AG04449 (cell line): ENCODE measurements at regions not wholly inside any gene's neighbourhood (a gene's known extent, or its start where the extent isn't known, plus 50 kb on each side); places are given as distances from the start of the nearest gene placed in this dataset.

ENCODE experiments used
- CTCF ChIA-PET: fragments of 350-600 bp; formaldehyde crosslinking; extraction: SDS; loops from one replicate; lab custom pipeline; 2021; ENCODE audit warnings: antibody characterized with exemption; lab: Yijun Ruan, JAX
- POLR2A ChIA-PET: fragments of 400-600, 350-600 bp; formaldehyde crosslinking; extraction: SDS; loops from one replicate; lab custom pipeline; 2020; ENCODE audit warnings: antibody characterized with exemption, inconsistent platforms; lab: Yijun Ruan, JAX
- DNase-seq: peaks from one replicate; pipeline ENCODE4 v3.0.0-alpha.2; 2010; ENCODE audit warnings: low read depth, low spot score
- H3K4me3 ChIP-seq: 2 replicates; pipeline ENCODE4 v1.5.1; 2011; ENCODE audit warnings: low read depth, mild to moderate bottlenecking, control low read depth, low read length
- TF ChIP-seq, protein P1 (sequence below): IDR thresholded peaks from one replicate; pipeline ENCODE4 v1.5.1; 2011; ENCODE audit warnings: mild to moderate bottlenecking, moderate library complexity, low read length, control low read depth, inconsistent platforms; ENCODE audit not compliant: insufficient read depth; ENCODE audit errors: missing control alignments

DNA sequence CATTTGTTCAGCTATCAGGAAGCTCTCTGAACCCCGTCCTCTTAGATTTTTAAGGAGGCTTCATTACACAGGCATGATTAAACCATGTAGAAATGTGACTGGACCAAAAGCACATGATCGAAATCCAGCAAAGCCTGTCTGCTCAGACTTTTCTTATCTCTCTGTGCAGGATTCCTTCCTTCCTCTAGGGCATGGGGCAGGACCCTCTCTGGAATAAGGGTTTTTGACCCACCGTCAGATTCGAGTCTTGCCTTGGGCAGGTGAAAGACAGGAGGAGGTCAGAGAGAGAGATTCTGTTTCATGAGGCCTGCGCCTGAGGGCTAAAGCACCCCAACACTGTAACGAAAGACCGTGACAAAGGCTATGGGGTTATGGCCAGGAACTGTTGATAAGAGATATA lies 136.8 kb downstream of the RHOU start:
- no peak overlapping the region for H3K4me3 ChIP-seq
- CTCF ChIA-PET, result no interaction called here
- POLR2A ChIA-PET, result no interaction called here
- DNase-seq, result no peak
- TF ChIP-seq, protein P1, sequence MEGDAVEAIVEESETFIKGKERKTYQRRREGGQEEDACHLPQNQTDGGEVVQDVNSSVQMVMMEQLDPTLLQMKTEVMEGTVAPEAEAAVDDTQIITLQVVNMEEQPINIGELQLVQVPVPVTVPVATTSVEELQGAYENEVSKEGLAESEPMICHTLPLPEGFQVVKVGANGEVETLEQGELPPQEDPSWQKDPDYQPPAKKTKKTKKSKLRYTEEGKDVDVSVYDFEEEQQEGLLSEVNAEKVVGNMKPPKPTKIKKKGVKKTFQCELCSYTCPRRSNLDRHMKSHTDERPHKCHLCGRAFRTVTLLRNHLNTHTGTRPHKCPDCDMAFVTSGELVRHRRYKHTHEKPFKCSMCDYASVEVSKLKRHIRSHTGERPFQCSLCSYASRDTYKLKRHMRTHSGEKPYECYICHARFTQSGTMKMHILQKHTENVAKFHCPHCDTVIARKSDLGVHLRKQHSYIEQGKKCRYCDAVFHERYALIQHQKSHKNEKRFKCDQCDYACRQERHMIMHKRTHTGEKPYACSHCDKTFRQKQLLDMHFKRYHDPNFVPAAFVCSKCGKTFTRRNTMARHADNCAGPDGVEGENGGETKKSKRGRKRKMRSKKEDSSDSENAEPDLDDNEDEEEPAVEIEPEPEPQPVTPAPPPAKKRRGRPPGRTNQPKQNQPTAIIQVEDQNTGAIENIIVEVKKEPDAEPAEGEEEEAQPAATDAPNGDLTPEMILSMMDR, result no peak

DNA sequence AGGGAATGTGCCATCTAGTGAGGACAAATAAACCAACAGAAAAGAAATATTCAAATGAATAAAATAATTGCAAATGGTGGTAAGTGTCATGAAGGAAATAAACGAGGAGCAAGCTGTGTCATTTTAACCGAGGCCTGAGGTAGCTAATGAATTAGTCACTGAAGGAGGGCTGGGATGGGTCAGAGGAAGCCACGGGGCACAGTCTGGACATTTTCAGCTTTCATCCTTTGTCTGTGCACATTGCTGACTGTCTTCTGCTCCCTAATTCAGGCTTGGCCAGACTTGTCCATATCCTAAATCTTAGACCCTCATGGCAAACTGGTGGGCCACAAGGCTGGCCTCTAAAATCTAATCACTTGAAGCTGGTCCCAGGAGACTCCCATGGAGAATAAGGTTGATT lies 138.4 kb downstream of the RHOU start:
- TF ChIP-seq, protein P1, result no peak
- no peak overlapping the region for H3K4me3 ChIP-seq
- ChIA-PET POLR2A (interaction anchor here (1.0 kb wide), 1 partner anchor 12 kb away, joined by 3 read pairs; no protein-coding TSS in a partner anchor), CTCF (interaction anchor here (0.9 kb wide), 1 partner anchor 139 kb away, joined by 3 read pairs; the partner anchor contains the start of gene RHOU)
- no peak for DNase-seq

DNA sequence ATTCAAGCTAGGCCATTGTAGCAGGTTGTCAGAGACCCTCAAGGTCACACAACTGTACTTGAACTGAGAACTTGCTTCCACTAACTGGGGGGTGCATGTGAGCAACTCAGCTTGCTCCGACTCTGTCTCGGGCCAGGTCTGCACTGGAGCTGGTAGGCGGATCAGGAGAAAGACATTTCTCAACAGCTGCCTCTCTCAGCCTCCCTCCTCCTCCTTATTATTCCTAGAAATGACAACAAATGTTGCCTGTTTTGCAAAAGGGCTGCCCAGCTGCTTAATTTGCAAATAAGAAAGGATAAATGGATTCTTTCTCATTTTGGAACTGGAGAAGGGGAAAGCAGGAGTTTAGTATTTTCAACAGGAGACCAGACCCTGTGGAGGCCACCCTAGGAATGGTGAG lies 140.5 kb downstream of the RHOU start:
- no peak overlapping the region for H3K4me3 ChIP-seq
- DNase-seq, result no peak
- TF ChIP-seq, protein P1, result no peak
- POLR2A ChIA-PET, result no interaction called here
- CTCF ChIA-PET, result no interaction called here

DNA sequence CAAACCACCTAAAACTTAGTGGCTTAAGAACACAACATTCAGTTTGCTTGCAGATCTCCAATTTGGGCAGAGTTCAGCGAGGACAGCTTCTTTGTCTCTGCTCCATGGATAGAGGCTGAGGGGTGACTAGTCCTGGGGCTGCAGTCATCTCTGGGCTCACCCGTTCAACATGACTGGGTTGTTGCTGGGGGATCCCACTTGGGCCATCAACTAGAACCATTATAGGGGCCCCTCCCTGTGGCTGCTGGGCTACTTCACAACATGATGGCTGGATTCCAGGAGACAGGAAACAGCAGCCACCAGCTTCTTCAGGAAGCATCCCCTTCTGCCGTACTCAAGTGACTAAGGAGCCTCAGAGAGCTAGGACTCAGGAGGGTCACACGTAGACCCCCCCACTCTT lies 140.9 kb downstream of the RHOU start:
- POLR2A ChIA-PET, result no interaction called here
- TF ChIP-seq, protein P1, result no peak
- no peak overlapping the region for H3K4me3 ChIP-seq
- no peak for DNase-seq
- CTCF ChIA-PET, result no interaction called here

DNA sequence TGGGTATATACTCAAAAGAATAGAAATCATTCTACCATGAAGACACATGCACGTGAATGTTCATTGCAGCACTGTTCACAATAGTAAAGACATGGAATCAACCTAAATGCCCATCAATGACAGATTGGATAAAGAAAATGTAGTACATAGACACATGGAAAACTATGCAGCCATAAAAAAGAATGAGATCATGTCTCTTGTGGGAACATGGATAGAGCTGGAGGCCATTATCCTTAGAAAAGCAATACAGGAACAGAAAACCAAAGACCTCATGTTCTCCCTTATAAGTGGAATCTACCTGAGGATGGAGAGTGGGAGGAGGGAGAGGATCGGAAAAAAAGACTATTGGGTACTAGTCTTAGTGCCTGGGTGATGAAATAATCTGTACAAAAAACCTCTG lies 143.9 kb downstream of the RHOU start:
- ChIA-PET CTCF (no interaction called here), POLR2A (no interaction called here)
- no peak overlapping the region for H3K4me3 ChIP-seq
- no peak for DNase-seq
- TF ChIP-seq, protein P1, result no peak

DNA sequence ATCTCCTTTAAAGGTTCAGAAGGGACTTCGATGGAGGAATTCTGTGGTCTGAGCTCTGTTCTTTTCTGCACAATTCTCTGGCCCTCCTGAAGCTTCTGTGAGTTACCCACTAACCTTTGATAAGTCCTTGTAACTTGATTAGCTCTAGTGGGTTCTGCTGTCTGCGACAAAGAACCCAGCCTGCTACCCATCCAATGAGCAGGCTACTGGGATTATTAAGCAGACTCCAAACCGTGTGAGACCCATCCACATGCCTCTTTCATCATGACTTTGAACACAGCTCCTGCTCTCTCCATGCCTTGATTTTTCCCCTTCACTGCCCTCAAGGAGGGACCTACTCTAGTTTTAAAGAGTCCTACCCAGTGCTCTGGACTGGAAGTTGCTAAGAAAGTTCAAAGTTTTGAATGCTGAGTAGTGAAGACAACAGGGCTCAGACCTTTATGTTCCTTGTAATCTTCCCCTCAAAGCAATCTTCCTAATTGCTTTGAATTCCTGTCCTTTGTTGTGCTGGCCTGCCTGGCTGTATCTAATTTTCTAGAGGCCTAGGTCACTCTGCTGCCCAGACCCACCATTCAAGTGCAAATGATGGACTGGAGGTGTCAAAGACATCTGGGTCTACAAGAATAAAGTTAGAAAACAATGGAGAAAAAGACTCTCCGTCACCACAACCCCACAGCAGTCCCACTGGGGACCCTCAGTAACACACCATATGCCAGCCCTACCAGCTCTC lies 146.9 kb downstream of the RHOU start:
- POLR2A ChIA-PET, result no interaction called here
- no peak overlapping the region for H3K4me3 ChIP-seq
- CTCF ChIA-PET, result no interaction called here
- TF ChIP-seq, protein P1, result no peak
- DNase-seq, result no peak
